ENCODE measurements at regions not wholly inside any gene's neighbourhood (a gene's known extent, or its start where the extent isn't known, plus 50 kb on each side); places are given as distances from the start of the nearest gene placed in this dataset.

DNA sequence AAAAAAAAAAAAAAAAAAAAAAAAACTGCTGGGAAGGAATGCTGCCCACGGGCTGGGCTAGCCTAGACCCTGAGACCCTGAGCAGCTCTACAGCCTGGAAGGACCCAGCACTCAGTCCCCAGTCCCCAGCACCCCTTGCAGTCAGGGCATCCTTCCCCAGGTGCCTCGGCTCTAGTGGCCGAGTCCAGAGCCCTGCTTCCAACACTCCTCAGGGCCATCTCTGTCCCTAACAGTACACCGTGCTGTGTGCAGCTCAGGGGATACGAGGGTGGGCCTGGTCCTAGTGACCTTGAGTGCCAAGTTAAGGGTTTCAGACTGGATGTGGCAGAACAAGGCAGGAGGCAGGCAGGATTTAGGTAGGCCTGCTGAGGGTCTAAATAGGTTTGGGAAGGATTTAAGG lies 50.2 kb upstream of the LRP8 start:
- no peaks in the 10 kb centered on the region for H3K9me3 ChIP-seq (ENCODE audit: control insufficient read depth in 2 of 2, insufficient read depth in 1 of 2, low read length in 1 of 2)
- H3K36me3 ChIP-seq (ENCODE audit: control insufficient read depth in 2 of 2, insufficient read depth in 2 of 2, low read length in 1 of 2), result no peaks in the 10 kb centered on the region
- DNase-seq (ENCODE audit: low read depth in 6 of 9, low spot score in 9 of 9), result no peak
- H3K4me3 ChIP-seq (ENCODE audit: low read length in 2 of 2), result no peak overlapping the region
- 86% methylated on average over 5 of the region's 5 CpGs for WGBS
- no peaks in the 10 kb centered on the region for H3K4me1 ChIP-seq (ENCODE audit: control insufficient read depth in 2 of 2, insufficient read depth in 2 of 2, low read length in 2 of 2)
- no peak overlapping the region for H3K27ac ChIP-seq (ENCODE audit: low read depth in 1 of 2, low read length in 1 of 2)
- no peaks in the 10 kb centered on the region for H3K27me3 ChIP-seq (ENCODE audit: control insufficient read depth in 2 of 2, insufficient read depth in 1 of 2, low read length in 1 of 2)

DNA sequence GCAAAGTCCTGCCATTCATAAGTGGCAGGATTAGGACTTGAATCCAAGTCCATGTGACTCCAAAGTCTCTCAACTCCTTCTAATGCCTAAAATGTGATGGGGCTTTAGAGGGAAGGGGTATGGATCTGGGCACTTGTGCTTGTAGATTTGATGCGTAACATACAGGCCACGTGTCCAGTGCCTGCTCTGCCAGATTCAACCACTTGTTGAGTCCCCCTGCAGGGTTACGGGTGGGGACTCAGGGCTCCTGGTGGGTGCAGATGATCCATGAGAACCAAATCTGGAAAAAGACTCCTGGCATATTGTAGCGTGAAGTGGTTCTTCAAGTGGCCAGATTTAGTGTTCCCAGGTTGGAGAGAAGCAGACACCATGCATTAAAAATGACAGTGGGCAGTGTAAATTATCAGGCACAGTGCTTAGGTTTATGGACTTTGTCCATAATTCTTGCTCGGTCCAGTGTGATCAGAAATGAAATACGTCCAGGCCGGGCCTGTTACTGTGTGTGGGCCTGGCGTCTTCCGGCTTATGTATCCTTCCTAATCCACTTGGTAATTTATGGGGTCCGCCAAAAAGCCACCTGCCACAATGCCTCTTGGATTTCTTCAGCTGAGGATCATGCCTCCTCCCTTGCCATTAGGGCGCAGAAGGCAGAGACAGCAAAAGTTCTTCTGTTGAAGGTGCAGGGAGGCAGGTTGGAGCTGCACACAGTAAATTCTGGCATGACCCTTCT lies 51.2 kb upstream of the LRP8 start:
- Histone ChIP-seq H3K27me3 (ENCODE audit: control insufficient read depth in 2 of 2, insufficient read depth in 1 of 2, low read length in 1 of 2) (no peaks in the 10 kb centered on the region), H3K4me3 (ENCODE audit: low read length in 2 of 2) (no peak overlapping the region), H3K27ac (ENCODE audit: low read depth in 1 of 2, low read length in 1 of 2) (no peak overlapping the region), H3K9me3 (ENCODE audit: control insufficient read depth in 2 of 2, insufficient read depth in 1 of 2, low read length in 1 of 2) (no peaks in the 10 kb centered on the region), H3K36me3 (ENCODE audit: control insufficient read depth in 2 of 2, insufficient read depth in 2 of 2, low read length in 1 of 2) (no peaks in the 10 kb centered on the region), H3K4me1 (ENCODE audit: control insufficient read depth in 2 of 2, insufficient read depth in 2 of 2, low read length in 2 of 2) (no peaks in the 10 kb centered on the region)
- no peak for DNase-seq (ENCODE audit: low read depth in 6 of 9, low spot score in 9 of 9)
- WGBS, result 96% methylated on average over 11 of the region's 11 CpGs

DNA sequence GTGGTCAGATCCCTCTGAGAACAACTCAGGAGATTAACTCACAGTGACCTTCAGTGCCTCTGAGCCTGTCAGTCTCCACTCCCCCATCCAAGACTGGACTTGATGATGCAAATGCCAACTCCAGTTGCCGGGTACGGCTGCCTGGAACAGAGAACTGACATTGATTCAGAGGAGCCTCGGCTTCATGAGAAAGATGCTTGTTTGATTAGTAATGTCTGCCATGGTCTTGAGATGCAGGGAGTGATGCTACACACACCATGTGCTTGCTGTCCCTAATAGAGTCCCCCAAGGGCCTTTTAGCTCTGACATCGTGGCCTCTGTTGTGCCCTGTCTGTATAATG lies 51.8 kb upstream of the LRP8 start:
- Histone ChIP-seq H3K27ac (ENCODE audit: low read depth in 1 of 2, low read length in 1 of 2) (no peak overlapping the region), H3K27me3 (ENCODE audit: control insufficient read depth in 2 of 2, insufficient read depth in 1 of 2, low read length in 1 of 2) (no peaks in the 10 kb centered on the region), H3K4me1 (ENCODE audit: control insufficient read depth in 2 of 2, insufficient read depth in 2 of 2, low read length in 2 of 2) (no peaks in the 10 kb centered on the region), H3K36me3 (ENCODE audit: control insufficient read depth in 2 of 2, insufficient read depth in 2 of 2, low read length in 1 of 2) (no peaks in the 10 kb centered on the region), H3K9me3 (ENCODE audit: control insufficient read depth in 2 of 2, insufficient read depth in 1 of 2, low read length in 1 of 2) (no peaks in the 10 kb centered on the region), H3K4me3 (ENCODE audit: low read length in 2 of 2) (no peak overlapping the region)
- WGBS, result 95% methylated on average over 4 of the region's 4 CpGs
- no peak for DNase-seq (ENCODE audit: low read depth in 6 of 9, low spot score in 9 of 9)

DNA sequence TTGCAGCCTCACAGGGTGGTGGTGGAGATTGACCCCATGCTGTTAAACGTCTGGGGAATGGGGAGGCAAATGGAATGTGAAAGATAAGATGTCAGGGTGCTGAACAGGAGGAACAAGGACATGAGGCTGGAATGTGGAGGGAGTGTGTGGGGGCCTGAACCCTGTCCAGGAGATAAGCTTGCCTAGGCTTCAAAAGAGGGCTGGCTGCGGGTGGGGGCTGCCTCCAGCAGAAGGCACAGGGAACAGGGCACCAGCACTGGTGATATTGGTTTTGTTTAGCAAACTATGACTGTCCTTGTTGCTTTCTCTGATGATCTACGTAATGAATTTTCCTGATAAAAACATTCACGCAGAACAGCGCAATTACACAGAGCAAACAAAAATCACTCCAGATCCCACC lies 52.4 kb upstream of the LRP8 start:
- 97% methylated on average over 5 of the region's 5 CpGs for WGBS
- Histone ChIP-seq H3K9me3 (ENCODE audit: control insufficient read depth in 2 of 2, insufficient read depth in 1 of 2, low read length in 1 of 2) (no peaks in the 10 kb centered on the region), H3K4me1 (ENCODE audit: control insufficient read depth in 2 of 2, insufficient read depth in 2 of 2, low read length in 2 of 2) (no peaks in the 10 kb centered on the region), H3K27me3 (ENCODE audit: control insufficient read depth in 2 of 2, insufficient read depth in 1 of 2, low read length in 1 of 2) (no peaks in the 10 kb centered on the region), H3K4me3 (ENCODE audit: low read length in 2 of 2) (no peak overlapping the region), H3K27ac (ENCODE audit: low read depth in 1 of 2, low read length in 1 of 2) (no peak overlapping the region), H3K36me3 (ENCODE audit: control insufficient read depth in 2 of 2, insufficient read depth in 2 of 2, low read length in 1 of 2) (no peaks in the 10 kb centered on the region)
- no peak for DNase-seq (ENCODE audit: low read depth in 6 of 9, low spot score in 9 of 9)

DNA sequence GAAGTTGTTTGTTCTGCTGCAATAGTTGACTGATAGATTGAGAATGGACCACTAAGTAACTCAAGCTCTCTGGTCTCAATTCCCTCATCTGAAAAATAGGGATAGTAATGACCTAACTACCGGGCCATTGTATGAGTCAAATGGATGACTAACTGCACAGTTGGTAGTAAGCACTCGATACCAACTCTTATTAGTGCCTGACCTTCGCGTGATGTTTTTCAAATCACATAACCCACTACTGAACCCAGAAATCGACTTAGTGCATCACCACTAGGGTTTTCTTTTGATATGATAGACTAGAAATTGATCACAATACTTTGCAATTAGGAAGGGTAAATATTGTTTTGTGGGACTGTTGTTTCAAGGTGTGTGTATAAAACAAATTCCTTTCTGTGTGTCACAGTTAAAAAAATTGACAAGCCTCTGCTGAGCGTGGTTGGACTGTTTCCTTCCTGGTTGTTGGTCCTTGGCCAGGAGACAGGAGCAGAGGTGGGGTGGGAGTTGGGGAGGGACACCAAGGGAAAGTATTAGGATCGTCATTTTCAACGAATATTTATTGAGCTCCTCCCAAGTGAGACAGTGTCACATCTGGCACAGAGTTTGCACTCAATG lies 54.0 kb upstream of the LRP8 start:
- Histone ChIP-seq H3K9me3 (ENCODE audit: control insufficient read depth in 2 of 2, insufficient read depth in 1 of 2, low read length in 1 of 2) (no peaks in the 10 kb centered on the region), H3K27ac (ENCODE audit: low read depth in 1 of 2, low read length in 1 of 2) (no peak overlapping the region), H3K27me3 (ENCODE audit: control insufficient read depth in 2 of 2, insufficient read depth in 1 of 2, low read length in 1 of 2) (no peaks in the 10 kb centered on the region), H3K36me3 (ENCODE audit: control insufficient read depth in 2 of 2, insufficient read depth in 2 of 2, low read length in 1 of 2) (no peaks in the 10 kb centered on the region), H3K4me1 (ENCODE audit: control insufficient read depth in 2 of 2, insufficient read depth in 2 of 2, low read length in 2 of 2) (no peaks in the 10 kb centered on the region), H3K4me3 (ENCODE audit: low read length in 2 of 2) (no peak overlapping the region)
- DNase-seq (ENCODE audit: low read depth in 6 of 9, low spot score in 9 of 9), result no peak
- WGBS, result 69% methylated on average over 8 of the region's 8 CpGs

DNA sequence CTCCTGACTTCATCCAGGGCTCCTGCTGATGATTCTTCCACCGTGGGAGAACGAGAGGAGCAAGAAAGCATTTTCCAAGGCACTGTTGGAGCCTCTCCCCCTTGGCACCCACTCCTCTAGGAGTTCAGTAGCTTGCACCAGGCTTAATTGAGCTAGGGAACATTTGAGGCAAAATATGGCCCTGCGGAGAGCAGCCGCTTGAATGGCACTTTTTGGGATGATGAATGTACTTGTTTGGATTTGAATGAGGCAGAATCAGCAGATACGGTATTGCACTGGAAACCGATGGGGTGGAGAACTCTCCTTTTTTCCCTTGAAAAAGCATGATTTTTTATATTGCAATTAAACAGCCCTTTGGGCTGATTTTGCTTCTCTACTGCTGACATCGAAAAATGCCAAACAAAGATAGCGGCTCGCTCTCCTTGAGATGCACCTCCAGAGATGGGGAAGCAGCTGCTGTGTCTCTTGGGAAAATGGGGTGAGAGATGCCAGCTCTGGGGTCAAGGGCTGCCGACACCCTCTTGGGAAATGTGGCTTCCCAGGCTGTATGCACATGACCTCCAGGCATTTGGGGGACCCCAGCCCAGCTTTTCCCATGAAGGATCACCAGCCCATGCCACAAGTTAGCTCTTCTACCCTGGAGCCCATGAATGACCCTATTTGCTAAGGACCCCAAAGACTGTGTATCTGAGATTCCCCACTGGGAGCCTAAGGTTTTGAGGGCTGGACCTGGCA lies 55.4 kb upstream of the LRP8 start:
- H3K27ac ChIP-seq (ENCODE audit: low read depth in 1 of 2, low read length in 1 of 2), result no peak overlapping the region
- no peaks in the 10 kb centered on the region for H3K36me3 ChIP-seq (ENCODE audit: control insufficient read depth in 2 of 2, insufficient read depth in 2 of 2, low read length in 1 of 2)
- H3K27me3 ChIP-seq (ENCODE audit: control insufficient read depth in 2 of 2, insufficient read depth in 1 of 2, low read length in 1 of 2), result no peaks in the 10 kb centered on the region
- WGBS, result 96% methylated on average over 10 of the region's 10 CpGs
- no peak overlapping the region for H3K4me3 ChIP-seq (ENCODE audit: low read length in 2 of 2)
- no peaks in the 10 kb centered on the region for H3K9me3 ChIP-seq (ENCODE audit: control insufficient read depth in 2 of 2, insufficient read depth in 1 of 2, low read length in 1 of 2)
- H3K4me1 ChIP-seq (ENCODE audit: control insufficient read depth in 2 of 2, insufficient read depth in 2 of 2, low read length in 2 of 2), result no peaks in the 10 kb centered on the region
- DNase-seq (ENCODE audit: low read depth in 6 of 9, low spot score in 9 of 9), result no peak

DNA sequence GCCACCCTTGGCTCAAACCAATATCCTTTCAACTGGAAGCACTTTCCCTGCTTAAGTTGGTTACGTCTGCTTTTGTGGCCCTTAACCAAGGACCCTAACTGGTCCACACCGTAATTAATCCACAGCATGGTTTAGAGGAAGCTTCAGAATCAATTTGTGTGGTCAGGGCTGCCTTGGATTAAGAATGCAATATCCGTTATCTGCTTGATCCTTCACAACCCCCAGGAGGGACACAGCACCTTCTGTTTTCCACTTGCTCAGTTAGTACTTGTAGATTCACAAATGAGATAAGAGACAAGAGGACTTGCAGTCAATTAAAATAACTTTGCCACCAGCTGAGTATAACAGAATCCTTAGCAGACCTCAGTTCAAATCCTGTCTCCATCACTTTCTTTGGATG lies 56.9 kb upstream of the LRP8 start:
- Histone ChIP-seq H3K4me1 (ENCODE audit: control insufficient read depth in 2 of 2, insufficient read depth in 2 of 2, low read length in 2 of 2) (no peaks in the 10 kb centered on the region), H3K9me3 (ENCODE audit: control insufficient read depth in 2 of 2, insufficient read depth in 1 of 2, low read length in 1 of 2) (no peaks in the 10 kb centered on the region), H3K4me3 (ENCODE audit: low read length in 2 of 2) (no peak overlapping the region), H3K36me3 (ENCODE audit: control insufficient read depth in 2 of 2, insufficient read depth in 2 of 2, low read length in 1 of 2) (no peaks in the 10 kb centered on the region), H3K27me3 (ENCODE audit: control insufficient read depth in 2 of 2, insufficient read depth in 1 of 2, low read length in 1 of 2) (no peaks in the 10 kb centered on the region), H3K27ac (ENCODE audit: low read depth in 1 of 2, low read length in 1 of 2) (no peak overlapping the region)
- DNase-seq (ENCODE audit: low read depth in 6 of 9, low spot score in 9 of 9), result no peak
- WGBS, result 97% methylated on average over 3 of the region's 3 CpGs

DNA sequence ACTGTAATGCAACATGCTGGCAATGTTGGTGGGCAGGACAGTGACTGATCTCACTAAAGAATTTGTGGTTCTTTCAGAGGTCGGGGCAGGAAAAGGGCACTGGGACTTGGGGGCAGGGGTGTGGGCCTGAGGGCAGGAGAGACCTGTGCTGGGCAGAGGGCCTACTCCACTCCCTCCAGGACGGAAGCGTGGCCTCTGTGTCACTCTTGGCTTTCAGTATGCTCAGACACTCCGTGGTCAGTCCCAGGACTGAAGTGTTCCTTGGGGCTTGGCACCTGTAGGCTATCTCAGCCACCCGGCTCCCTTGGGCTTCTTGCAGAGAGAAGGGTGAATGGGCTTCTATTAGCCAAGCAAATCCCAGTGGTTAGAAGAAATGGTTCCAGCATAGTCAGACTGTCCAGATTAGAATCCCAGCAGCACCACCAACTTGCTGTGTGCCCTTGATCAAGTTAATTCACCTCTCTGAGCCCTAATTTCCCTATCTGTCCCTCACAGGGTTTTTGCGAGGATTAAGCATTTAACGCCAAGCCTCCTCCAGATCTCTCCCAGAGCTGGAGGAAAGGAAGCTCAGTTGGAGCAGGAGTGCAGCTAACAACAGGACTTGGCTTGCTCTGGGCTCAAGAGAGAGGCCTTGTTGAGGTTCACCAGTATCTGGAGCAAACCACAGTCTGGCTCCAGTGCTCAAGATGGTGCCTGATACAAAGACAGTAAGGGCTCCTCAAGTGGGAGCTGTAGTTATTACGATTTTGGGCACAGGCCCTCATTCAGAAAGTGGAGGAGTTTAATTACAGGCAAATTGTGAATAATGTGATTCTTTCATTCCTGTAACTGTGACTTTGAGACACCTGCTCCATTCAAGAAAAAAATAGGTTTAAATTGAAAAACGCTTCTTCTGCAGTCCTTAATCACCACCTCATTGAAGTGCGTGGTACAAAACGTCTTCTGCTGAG lies 57.7 kb upstream of the LRP8 start:
- Histone ChIP-seq H3K27me3 (ENCODE audit: control insufficient read depth in 2 of 2, insufficient read depth in 1 of 2, low read length in 1 of 2) (no peaks in the 10 kb centered on the region), H3K36me3 (ENCODE audit: control insufficient read depth in 2 of 2, insufficient read depth in 2 of 2, low read length in 1 of 2) (no peaks in the 10 kb centered on the region), H3K4me3 (ENCODE audit: low read length in 2 of 2) (no peak overlapping the region), H3K27ac (ENCODE audit: low read depth in 1 of 2, low read length in 1 of 2) (no peak overlapping the region), H3K4me1 (ENCODE audit: control insufficient read depth in 2 of 2, insufficient read depth in 2 of 2, low read length in 2 of 2) (no peaks in the 10 kb centered on the region), H3K9me3 (ENCODE audit: control insufficient read depth in 2 of 2, insufficient read depth in 1 of 2, low read length in 1 of 2) (no peaks in the 10 kb centered on the region)
- WGBS, result 71% methylated on average over 11 of the region's 11 CpGs
- peak in 1 of 9 donors; percentile 16 for DNase-seq (ENCODE audit: low read depth in 6 of 9, low spot score in 9 of 9)
